K562 (cell line): ENCODE measurements at regions not wholly inside any gene's neighbourhood (a gene's known extent, or its start where the extent isn't known, plus 50 kb on each side); places are given as distances from the start of the nearest gene placed in this dataset.

Experiments used
- ATAC-seq: fragments of 200-7000 bp; cut with Tn5 transposase; 3 replicates; pipeline ENCODE4 v1.9.1; 2020; ENCODE audit warnings: moderate library complexity
- BruUV-seq: library from RNA; stranded (reverse); fragments of 400-500 nt; replicated peaks from 2 replicates; lab custom pipeline; 2021; lab: Mats Ljungman, UMichigan
- CTCF ChIA-PET: fragments of 300-600 bp; formaldehyde crosslinking; extraction: SDS; loops from one replicate; lab custom pipeline; 2021; ENCODE audit warnings: low intra/inter-chr PET ratio; lab: Yijun Ruan, JAX
- POLR2A ChIA-PET: fragments of 300-600, 350-650 bp; sonication (Branson Sonifier 250); formaldehyde crosslinking; extraction: SDS; loops from one replicate; lab custom pipeline; 2021; ENCODE audit warnings: antibody characterized with exemption, inconsistent platforms; lab: Yijun Ruan, JAX
- DNase-seq, 4 experiments: peaks; one replicate each; pipeline versions ENCODE4 v3.0.0 to v3.0.0-alpha.2; 2011 to 2018; ENCODE audit warnings: low spot score in 3 of 4, mixed read lengths in 3 of 4; ENCODE audit errors: extremely low read depth in 1 of 4
- FAIRE-seq: peaks from 2 replicates; lab custom pipeline; 2011; peaks lifted over from hg19 to GRCh38; lab: Jason Lieb, UNC
- H2AFZ ChIP-seq: 2 replicates; pipeline ENCODE4 v1.6.0; 2011; ENCODE audit warnings: low read depth, low read length, control low read depth, inconsistent platforms
- H3K27ac ChIP-seq: fragments of 200-600 bp; 3 replicates; pipeline ENCODE4 v1.8.0; 2011; ENCODE audit warnings: low read depth, mild to moderate bottlenecking, control low read depth, inconsistent platforms, low read length, moderate library complexity, mixed read lengths; ENCODE audit errors: extremely low read depth
- H3K27me3 ChIP-seq, 2 experiments: fragments of 300-600 bp in 1 of 2; 2 replicates in 1 of 2; 3 replicates in 1 of 2; pipeline versions ENCODE4 v1.6.0 to v1.8.0; 2011; ENCODE audit warnings: inconsistent platforms in 2 of 2, low read length in 2 of 2, mild to moderate bottlenecking in 1 of 2, mixed read lengths in 1 of 2, moderate library complexity in 1 of 2; ENCODE audit not compliant: control insufficient read depth in 2 of 2, insufficient read depth in 2 of 2
- H3K36me3 ChIP-seq: fragments of 300-600 bp; 3 replicates; pipeline ENCODE4 v1.8.0; 2011; ENCODE audit warnings: mild to moderate bottlenecking, low read length, inconsistent platforms; ENCODE audit not compliant: control insufficient read depth, insufficient read depth
- H3K4me1 ChIP-seq, 2 experiments: fragments of 200-600 bp in 1 of 2; replicated peaks in 1 of 2; 2 replicates in 1 of 2; 3 replicates in 1 of 2; pipeline versions ENCODE4 v1.5.1 to v1.8.0; 2011; ENCODE audit warnings: inconsistent platforms in 2 of 2, low read length in 2 of 2, mild to moderate bottlenecking in 1 of 2, mixed read lengths in 1 of 2, moderate library complexity in 1 of 2; ENCODE audit not compliant: control insufficient read depth in 2 of 2, insufficient read depth in 2 of 2
- H3K4me2 ChIP-seq: 2 replicates; pipeline ENCODE4 v1.6.1; 2011; ENCODE audit warnings: low read length, control low read depth, inconsistent platforms, mixed read lengths; ENCODE audit not compliant: insufficient read depth
- H3K4me3 ChIP-seq: fragments of 200-600 bp; sonication (generic), shearing (Covaris generic); 2 replicates; pipeline ENCODE4 v1.5.1; 2016; ENCODE audit warnings: control low read depth, inconsistent platforms
- H3K79me2 ChIP-seq: fragments of 200-600 bp; 3 replicates; pipeline ENCODE4 v1.8.0; 2011; ENCODE audit warnings: low read length, inconsistent platforms; ENCODE audit not compliant: control insufficient read depth, insufficient read depth
- H3K9ac ChIP-seq, 2 experiments: 2 replicates each; pipeline versions ENCODE4 v1.6.0 to v1.6.1; 2011; ENCODE audit warnings: low read depth in 2 of 2, low read length in 2 of 2, control low read depth in 1 of 2, inconsistent platforms in 1 of 2, mild to moderate bottlenecking in 1 of 2, mixed read lengths in 1 of 2; ENCODE audit not compliant: insufficient read depth in 1 of 2
- H3K9me1 ChIP-seq: one replicate; pipeline ENCODE4 v1.6.0; 2011; ENCODE audit warnings: inconsistent platforms, mild to moderate bottlenecking, low read length, moderate library complexity; ENCODE audit not compliant: control insufficient read depth, insufficient read depth
- H3K9me3 ChIP-seq: replicated peaks from 2 replicates; pipeline ENCODE4 v1.5.1; 2011; ENCODE audit warnings: low read depth, low read length, inconsistent platforms; ENCODE audit not compliant: control insufficient read depth, insufficient read depth
- H4K20me1 ChIP-seq: replicated peaks from 2 replicates; pipeline ENCODE4 v1.6.1; 2011; ENCODE audit warnings: low read length, inconsistent platforms, mixed read lengths; ENCODE audit not compliant: control insufficient read depth, insufficient read depth
- ARHGAP35 ChIP-seq: fragments of 450-650 bp; IDR thresholded peaks from 2 replicates; pipeline ENCODE4 v1.6.1; 2018; ENCODE audit not compliant: partially characterized antibody
- CHD7 ChIP-seq: fragments of 200-600 bp; sonication (generic); IDR thresholded peaks from one replicate; pipeline ENCODE4 v1.6.1; 2012; ENCODE audit warnings: mild to moderate bottlenecking, low read depth, low read length, inconsistent platforms
- ZBTB11 ChIP-seq, 3 experiments: fragments of 200-800 bp in 1 of 3; fragments of 250-450 bp in 1 of 3; fragments of 450-650 bp in 1 of 3; sonication (Bioruptor Pico) in 1 of 3; sonication (Bioruptor generic) in 1 of 3; formaldehyde crosslinking in 1 of 3; IDR thresholded peaks; 2 replicates each; pipeline versions ENCODE4 v1.6.1 to v1.8.0; 2016 to 2022; ENCODE audit warnings: mild to moderate bottlenecking in 2 of 3, missing genetic modification characterization in 2 of 3, missing compliant biosample characterization in 1 of 3, moderate library complexity in 1 of 3
- ZNF174 ChIP-seq: fragments of 250-450 bp; sonication (Bioruptor Pico); IDR thresholded peaks from 2 replicates; pipeline ENCODE4 v1.4.0; 2020; ENCODE audit warnings: mild to moderate bottlenecking
- ZNF395 ChIP-seq: fragments of 200-800 bp; sonication (Bioruptor generic); IDR thresholded peaks from 2 replicates; pipeline ENCODE4 v1.6.1; 2017; ENCODE audit warnings: missing genetic modification characterization, missing compliant biosample characterization
- in situ Hi-C: fragments of 300-500 bp; cut with MboI; formaldehyde crosslinking; loops from 4 replicates; pipeline ENCODE4 v1.15.0; 2018; ENCODE audit warnings: inconsistent platforms, mixed read lengths
- intact Hi-C: fragments of 100-400 bp; cut with micrococcal nuclease; formaldehyde crosslinking; loops from 2 replicates; pipeline ENCODE4 v1.14.2; 2022

DNA sequence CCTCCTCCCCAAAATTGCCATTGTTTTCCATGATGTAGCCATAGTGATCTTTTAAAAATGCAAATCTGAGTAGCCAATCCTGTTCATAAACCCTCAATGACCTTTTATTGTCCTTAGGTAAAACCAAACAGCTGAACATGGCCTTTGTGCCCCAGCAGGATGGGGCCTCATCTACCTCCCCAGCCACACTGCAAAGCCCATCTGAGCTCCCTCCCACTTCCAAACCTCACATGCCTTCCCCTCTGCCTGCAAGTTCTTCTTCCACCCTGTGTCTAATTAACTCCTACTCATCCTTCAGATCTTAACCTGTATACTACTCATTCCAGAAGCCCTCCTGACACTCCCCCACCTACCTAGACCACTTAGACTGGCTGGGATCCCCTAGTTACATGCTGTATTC lies 178.8 kb upstream of the NPVF start:
- ATAC-seq = no peak
- no TSS peak for BruUV-seq
- intact Hi-C loops = no loop called here
- no peaks in the 10 kb centered on the region for H3K9me3 ChIP-seq
- H3K4me1 ChIP-seq = no peaks in the 10 kb centered on the region
- no peak for FAIRE-seq
- no peaks in the 10 kb centered on the region for H3K36me3 ChIP-seq
- no peak overlapping the region for H3K27ac ChIP-seq
- no peak overlapping the region for H2AFZ ChIP-seq
- no peak overlapping the region for H3K4me3 ChIP-seq
- no peaks in the 10 kb centered on the region for H3K9me1 ChIP-seq
- H3K79me2 ChIP-seq = no peaks in the 10 kb centered on the region
- no peak for DNase-seq
- peaks cover 0 to 10% of the 10 kb centered on the region in 2 experiments; a peak in 3 of 5 replicates for H3K27me3 ChIP-seq
- in situ Hi-C loops = no loop called here
- H3K9ac ChIP-seq = no peak overlapping the region
- ChIA-PET POLR2A (interaction anchor here (1.0 to 1.6 kb wide), 2 partner anchors 11 to 13 kb away, joined by 3 read pairs; no protein-coding TSS in a partner anchor), CTCF (no interaction called here)
- H4K20me1 ChIP-seq = no peaks in the 10 kb centered on the region
- no peak overlapping the region for H3K4me2 ChIP-seq
- TF ChIP-seq ZNF174 (CRISPR knock-in tag) (no peak), ZBTB11 (CRISPR knock-in tag; IDR thresholded peaks at IDR 0.05) (no peak), CHD7 (no peak), ARHGAP35 (no peak), ZNF395 (CRISPR knock-in tag) (no peak)
